Type B pancreatic cell (in vitro differentiated cells): ENCODE measurements at regions not wholly inside any gene's neighbourhood (a gene's known extent, or its start where the extent isn't known, plus 50 kb on each side); places are given as distances from the start of the nearest gene placed in this dataset.

Experiments used
- DNase-seq: peaks from one replicate; pipeline ENCODE4 v3.0.0; 2021; ENCODE audit warnings: mixed read lengths; ENCODE audit not compliant: unreplicated experiment; ENCODE audit errors: extremely low spot score
- H3K27ac Mint-ChIP-seq: 2 replicates; pipeline ENCODE4 v1.8.0; 2021; ENCODE audit warnings: mild to moderate bottlenecking, mixed read lengths
- H3K27me3 Mint-ChIP-seq: 2 replicates; pipeline ENCODE4 v1.8.0; 2021; ENCODE audit warnings: mixed read lengths
- H3K36me3 Mint-ChIP-seq: 2 replicates; pipeline ENCODE4 v1.8.0; 2021; ENCODE audit warnings: mixed read lengths
- H3K4me1 Mint-ChIP-seq: one replicate; pipeline ENCODE4 v1.8.0; 2021; ENCODE audit warnings: mixed read lengths; ENCODE audit not compliant: unreplicated experiment
- H3K4me3 Mint-ChIP-seq: 2 replicates; pipeline ENCODE4 v1.8.0; 2021; ENCODE audit warnings: mild to moderate bottlenecking, mixed read lengths
- H3K9me3 Mint-ChIP-seq: 2 replicates; pipeline ENCODE4 v1.8.0; 2021; ENCODE audit warnings: mixed read lengths
- TF ChIP-seq, protein P1 (sequence below): fragments of 200-600 bp; sonication (generic); conservative IDR thresholded peaks from 2 replicates; pipeline ENCODE4 v1.5.0; 2021; ENCODE audit warnings: antibody characterized with exemption, mild to moderate bottlenecking

DNA sequence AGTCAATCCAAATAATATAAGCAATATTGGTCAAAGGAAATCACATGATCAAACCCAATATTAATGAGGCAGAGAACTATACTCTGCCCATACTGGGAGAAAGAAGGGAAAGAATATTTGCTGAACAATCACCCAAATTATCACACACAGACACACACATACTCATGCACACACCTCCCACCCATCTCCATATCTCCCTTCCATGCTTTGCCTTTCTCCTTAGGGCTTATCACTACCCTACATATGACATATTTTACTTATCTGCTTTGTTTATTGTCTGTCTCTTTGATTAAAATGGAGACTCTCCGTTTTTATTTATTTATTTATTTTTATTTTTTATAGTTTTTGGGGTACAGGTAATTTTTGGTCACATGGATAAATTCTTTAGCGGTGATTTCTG, 112.9 kb upstream of the NHS start:
- no peaks in the 10 kb centered on the region for H3K27me3 Mint-ChIP-seq
- no peak overlapping the region for H3K4me3 Mint-ChIP-seq
- H3K27ac Mint-ChIP-seq: no peak overlapping the region
- no peak for DNase-seq
- TF ChIP-seq, protein P1, sequence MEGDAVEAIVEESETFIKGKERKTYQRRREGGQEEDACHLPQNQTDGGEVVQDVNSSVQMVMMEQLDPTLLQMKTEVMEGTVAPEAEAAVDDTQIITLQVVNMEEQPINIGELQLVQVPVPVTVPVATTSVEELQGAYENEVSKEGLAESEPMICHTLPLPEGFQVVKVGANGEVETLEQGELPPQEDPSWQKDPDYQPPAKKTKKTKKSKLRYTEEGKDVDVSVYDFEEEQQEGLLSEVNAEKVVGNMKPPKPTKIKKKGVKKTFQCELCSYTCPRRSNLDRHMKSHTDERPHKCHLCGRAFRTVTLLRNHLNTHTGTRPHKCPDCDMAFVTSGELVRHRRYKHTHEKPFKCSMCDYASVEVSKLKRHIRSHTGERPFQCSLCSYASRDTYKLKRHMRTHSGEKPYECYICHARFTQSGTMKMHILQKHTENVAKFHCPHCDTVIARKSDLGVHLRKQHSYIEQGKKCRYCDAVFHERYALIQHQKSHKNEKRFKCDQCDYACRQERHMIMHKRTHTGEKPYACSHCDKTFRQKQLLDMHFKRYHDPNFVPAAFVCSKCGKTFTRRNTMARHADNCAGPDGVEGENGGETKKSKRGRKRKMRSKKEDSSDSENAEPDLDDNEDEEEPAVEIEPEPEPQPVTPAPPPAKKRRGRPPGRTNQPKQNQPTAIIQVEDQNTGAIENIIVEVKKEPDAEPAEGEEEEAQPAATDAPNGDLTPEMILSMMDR: no peak
- H3K36me3 Mint-ChIP-seq: peaks cover 3% of the 10 kb centered on the region
- no peaks in the 10 kb centered on the region for H3K4me1 Mint-ChIP-seq
- H3K9me3 Mint-ChIP-seq: no peaks in the 10 kb centered on the region

DNA sequence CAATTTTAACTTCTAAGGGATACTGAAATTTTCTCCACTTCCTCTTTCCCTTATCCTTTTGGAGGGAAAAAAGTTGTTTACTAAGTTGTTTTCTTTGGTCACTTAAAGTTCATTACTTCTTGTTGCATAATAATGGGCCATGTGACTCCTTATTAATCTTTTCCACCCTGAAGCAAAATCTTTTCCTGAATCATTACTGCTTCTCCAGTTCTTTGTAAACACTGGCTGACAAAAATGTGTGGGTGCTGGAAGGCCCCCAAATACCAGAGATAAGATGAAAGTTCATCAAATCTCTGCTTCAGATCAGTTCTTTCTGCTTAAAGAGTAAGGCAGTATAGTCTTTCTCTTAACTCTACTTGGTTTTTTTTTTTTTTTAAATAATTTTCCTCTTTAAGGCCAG, 108.9 kb upstream of the NHS start:
- TF ChIP-seq, protein P1: no peak
- Mint-ChIP-seq H3K27me3 (no peaks in the 10 kb centered on the region), H3K36me3 (peaks cover 3% of the 10 kb centered on the region), H3K4me3 (no peak overlapping the region), H3K27ac (no peak overlapping the region), H3K4me1 (no peaks in the 10 kb centered on the region), H3K9me3 (no peaks in the 10 kb centered on the region)
- no peak for DNase-seq

DNA sequence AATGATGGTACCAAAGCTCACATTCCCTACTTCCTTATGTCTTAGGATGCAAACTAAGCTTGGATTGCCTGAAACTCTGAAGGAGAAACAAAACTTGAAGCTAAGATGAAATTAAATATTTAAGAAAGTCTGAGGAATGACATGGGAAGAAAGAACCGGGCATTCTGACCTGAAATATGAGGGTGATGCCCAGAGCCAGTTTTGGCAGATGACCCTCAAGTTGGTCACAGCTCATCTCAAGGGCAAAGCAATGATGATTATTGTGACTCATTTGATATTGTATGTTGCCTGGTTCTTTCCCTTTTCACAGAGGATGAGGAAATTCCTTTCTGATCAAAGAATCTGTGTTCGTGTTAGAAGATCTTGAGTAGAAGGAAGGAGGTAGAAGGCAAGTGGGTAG, 96.0 kb upstream of the NHS start:
- TF ChIP-seq, protein P1: no peak
- peaks cover 3% of the 10 kb centered on the region for H3K36me3 Mint-ChIP-seq
- peaks cover 14% of the 10 kb centered on the region for H3K27me3 Mint-ChIP-seq
- no peak overlapping the region for H3K4me3 Mint-ChIP-seq
- no peak for DNase-seq
- no peaks in the 10 kb centered on the region for H3K4me1 Mint-ChIP-seq
- H3K27ac Mint-ChIP-seq: no peak overlapping the region
- H3K9me3 Mint-ChIP-seq: peaks cover 9% of the 10 kb centered on the region

DNA sequence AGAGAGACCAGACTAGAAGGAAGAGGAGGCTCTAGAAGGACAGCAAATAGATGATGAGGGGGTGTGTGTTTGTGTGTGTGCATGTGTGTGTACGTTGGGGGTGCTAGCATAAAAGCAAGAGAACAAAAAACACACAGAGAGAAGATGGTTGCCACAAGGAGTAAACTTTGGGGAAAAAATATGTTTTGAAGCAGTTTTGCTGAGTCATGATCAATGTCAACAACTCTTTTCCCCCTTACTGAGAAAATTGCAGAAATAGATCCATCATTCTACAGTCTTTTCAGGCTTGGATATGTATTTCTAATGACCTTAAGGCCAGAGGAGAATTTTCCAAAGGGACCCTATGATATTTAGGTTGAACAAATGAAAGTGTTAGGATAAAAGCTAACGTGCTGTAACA, 89.0 kb upstream of the NHS start:
- peaks cover 12% of the 10 kb centered on the region for H3K9me3 Mint-ChIP-seq
- no peak overlapping the region for H3K4me3 Mint-ChIP-seq
- H3K36me3 Mint-ChIP-seq: no peaks in the 10 kb centered on the region
- H3K4me1 Mint-ChIP-seq: peaks cover 5% of the 10 kb centered on the region
- no peak overlapping the region for H3K27ac Mint-ChIP-seq
- H3K27me3 Mint-ChIP-seq: peaks cover 5% of the 10 kb centered on the region
- no peak for DNase-seq
- TF ChIP-seq, protein P1: no peak

DNA sequence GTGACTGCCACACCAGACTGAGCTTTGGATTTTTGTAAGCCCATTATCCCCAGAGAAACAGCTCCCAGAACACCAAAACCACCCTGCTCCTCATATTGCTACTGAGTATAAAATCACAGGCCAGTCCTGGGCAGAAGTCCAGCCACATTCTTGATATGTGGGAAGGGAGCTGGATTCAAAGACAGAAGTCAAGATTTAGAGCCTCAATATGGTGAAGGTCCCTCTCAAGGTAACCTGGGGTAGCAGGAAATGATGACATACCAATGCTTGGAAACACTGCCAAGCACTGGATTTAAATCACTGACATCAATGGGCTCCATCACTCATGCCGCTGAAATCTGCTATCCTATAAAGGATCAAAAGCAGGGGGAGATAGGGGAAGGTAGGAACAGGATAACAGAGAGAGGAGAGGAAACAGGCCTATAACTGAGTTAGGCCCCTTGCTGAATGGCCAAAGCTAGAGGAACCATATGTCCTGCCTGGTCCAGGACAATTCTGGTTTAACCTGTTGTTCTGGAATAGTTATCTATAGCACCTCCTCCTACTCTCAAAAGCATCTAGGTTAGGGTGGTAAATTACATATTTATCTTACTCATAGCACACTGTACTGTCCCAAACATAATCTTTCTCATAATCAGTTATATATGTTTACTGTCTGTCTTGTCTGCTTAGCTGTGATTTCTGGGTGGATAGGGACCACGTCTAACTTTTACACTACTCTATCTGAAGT, 83.7 kb upstream of the NHS start:
- Mint-ChIP-seq H3K27me3 (no peaks in the 10 kb centered on the region), H3K27ac (no peak overlapping the region), H3K36me3 (no peaks in the 10 kb centered on the region), H3K9me3 (peaks cover 10% of the 10 kb centered on the region), H3K4me3 (no peak overlapping the region), H3K4me1 (peaks cover 9% of the 10 kb centered on the region)
- no peak for DNase-seq
- TF ChIP-seq, protein P1: no peak
